ENCODE measurements at regions not wholly inside any gene's neighbourhood (a gene's known extent, or its start where the extent isn't known, plus 50 kb on each side); places are given as distances from the start of the nearest gene placed in this dataset.

DNA sequence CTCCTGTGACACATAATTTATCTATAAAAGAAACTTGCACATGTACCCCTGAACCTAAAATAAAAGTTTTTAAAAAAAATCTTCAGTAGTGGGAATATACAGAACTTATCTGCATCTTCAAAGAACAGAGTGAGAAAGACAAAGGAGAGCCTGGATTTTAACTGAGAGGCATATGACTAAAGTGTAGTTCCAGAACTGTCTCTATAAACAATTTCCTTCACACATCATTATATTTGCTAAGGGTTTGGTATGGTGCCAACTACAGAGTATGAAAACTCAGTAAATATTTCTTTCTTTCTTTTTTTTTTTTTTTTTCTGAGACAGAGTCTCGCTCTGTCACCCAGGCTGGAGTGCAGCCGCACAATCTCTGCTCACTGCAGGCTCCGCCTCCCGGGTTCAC, 49.9 kb upstream of the NFKB1 start (continued):
- TF ChIP-seq YY1 (IDR thresholded peaks at IDR 0.05; ENCODE audit: extremely low read depth, insufficient replicate concordance, low read depth, low read length) = no peak
